Esophagus muscularis mucosa (tissue), 4 donors: ENCODE measurements at regions not wholly inside any gene's neighbourhood (a gene's known extent, or its start where the extent isn't known, plus 50 kb on each side); places are given as distances from the start of the nearest gene placed in this dataset.

Experiments used
- DNase-seq: peaks from one replicate; pipeline ENCODE4 v3.0.0-alpha.2; 2017; ENCODE audit errors: extremely low spot score
- H3K27ac ChIP-seq, 4 donors: fragments of 200-600 bp; sonication (generic); replicated peaks in 1 of 4; 1 replicate in 3 of 4; 2 replicates in 1 of 4; pipeline ENCODE4 v1.5.1; 2016 to 2019; ENCODE audit warnings: mild to moderate bottlenecking in 1 of 4
- H3K27me3 ChIP-seq, 4 donors: fragments of 200-600 bp; sonication (generic); one replicate each; pipeline versions ENCODE4 v1.5.1 to v1.6.0; 2016 to 2019
- H3K36me3 ChIP-seq, 4 donors: fragments of 200-600 bp; sonication (generic); one replicate each; pipeline ENCODE4 v1.5.1; 2016 to 2019
- H3K4me1 ChIP-seq, 4 donors: fragments of 200-600 bp; sonication (generic); one replicate each; pipeline ENCODE4 v1.5.1; 2016 to 2019
- H3K4me3 ChIP-seq, 4 donors: fragments of 200-600 bp; sonication (generic); 1 replicate in 2 of 4; 2 replicates in 2 of 4; pipeline ENCODE4 v1.5.1; 2016 to 2019; ENCODE audit warnings: mild to moderate bottlenecking in 4 of 4, moderate library complexity in 1 of 4
- H3K9me3 ChIP-seq, 4 donors: fragments of 200-600 bp; sonication (generic); 1 replicate in 3 of 4; 2 replicates in 1 of 4; pipeline ENCODE4 v1.5.1; 2016 to 2019
- CTCF ChIP-seq, 3 experiments: fragments of 200-600 bp in 2 of 3; fragments of 450-650 bp in 1 of 3; sonication (generic) in 2 of 3; IDR thresholded peaks; one replicate each; pipeline ENCODE4 v1.5.1; 2017 to 2019; ENCODE audit warnings: antibody characterized with exemption in 3 of 3, mild to moderate bottlenecking in 2 of 3, moderate library complexity in 1 of 3
- EP300 ChIP-seq: sonication (generic); formaldehyde crosslinking; IDR thresholded peaks from one replicate; pipeline ENCODE4 v1.6.1; 2017; ENCODE audit warnings: antibody characterized with exemption
- POLR2A ChIP-seq: fragments of 450-650 bp; IDR thresholded peaks from one replicate; pipeline ENCODE4 v1.6.1; 2017; ENCODE audit warnings: antibody characterized with exemption, moderate library complexity, mild to moderate bottlenecking, low read depth
- POLR2AphosphoS5 ChIP-seq, 2 donors: sonication (generic); formaldehyde crosslinking; IDR thresholded peaks; one replicate each; pipeline ENCODE4 v1.6.1; 2017; ENCODE audit warnings: antibody characterized with exemption in 2 of 2
- WGBS: methylation state at CpG from one replicate; pipeline ENCODE4 v1.1.5; 2018; 5-methylcytosine and 5-hydroxymethylcytosine counted together
- intact Hi-C: fragments of 100-400 bp; cut with DNase I; formaldehyde crosslinking; loops from one replicate; pipeline ENCODE4 v1.15.1; 2023

GRCh38 chr4:23943478-23943877, 53.6 kb upstream of the PPARGC1A start:
- no peaks in the 10 kb centered on the region for H3K27me3 ChIP-seq
- TF ChIP-seq CTCF (IDR thresholded peaks at IDR 0.05) (no peak), POLR2AphosphoS5 (IDR thresholded peaks at IDR 0.05) (no peak)
- WGBS: 98% methylated on average over 2 of the region's 2 CpGs

GRCh38 chr4:23942471-23942870, 52.6 kb upstream of the PPARGC1A start:
- Histone ChIP-seq H3K4me1 (peaks cover 8 to 30% (median 29%) of the 10 kb centered on the region in 4 donors), H3K27ac (peak overlapping the region in 2 of 4 donors; percentile 6 to 10), H3K9me3 (no peaks in the 10 kb centered on the region), H3K27me3 (no peaks in the 10 kb centered on the region), H3K36me3 (no peaks in the 10 kb centered on the region), H3K4me3 (no peak overlapping the region)
- intact Hi-C loops: no loop called here
- TF ChIP-seq POLR2AphosphoS5 (IDR thresholded peaks at IDR 0.05) (no peak), POLR2A (no peak), CTCF (IDR thresholded peaks at IDR 0.05) (no peak), EP300 (no peak)
- 73% methylated on average over 1 of the region's 1 CpG for WGBS
- no peak for DNase-seq

More at GRCh38 chr4:23943478-23943877, 53.6 kb upstream of the PPARGC1A start:
- intact Hi-C loops: no loop called here
- no peak overlapping the region for H3K4me3 ChIP-seq
- DNase-seq: no peak
- H3K36me3 ChIP-seq: no peaks in the 10 kb centered on the region
- H3K27ac ChIP-seq: no peak overlapping the region
- H3K4me1 ChIP-seq: peaks cover 8 to 34% (median 33%) of the 10 kb centered on the region in 4 donors
- H3K9me3 ChIP-seq: no peaks in the 10 kb centered on the region
